HG02610 (cell line): ENCODE measurements at regions not wholly inside any gene's neighbourhood (a gene's known extent, or its start where the extent isn't known, plus 50 kb on each side); places are given as distances from the start of the nearest gene placed in this dataset.

Experiments
- ATAC-seq: cut with Tn5 transposase; IDR thresholded peaks from one replicate; pipeline ENCODE4 v1.9.1; 2021; ENCODE audit warnings: mild to moderate bottlenecking, moderate library complexity; ENCODE audit not compliant: unreplicated experiment

DNA sequence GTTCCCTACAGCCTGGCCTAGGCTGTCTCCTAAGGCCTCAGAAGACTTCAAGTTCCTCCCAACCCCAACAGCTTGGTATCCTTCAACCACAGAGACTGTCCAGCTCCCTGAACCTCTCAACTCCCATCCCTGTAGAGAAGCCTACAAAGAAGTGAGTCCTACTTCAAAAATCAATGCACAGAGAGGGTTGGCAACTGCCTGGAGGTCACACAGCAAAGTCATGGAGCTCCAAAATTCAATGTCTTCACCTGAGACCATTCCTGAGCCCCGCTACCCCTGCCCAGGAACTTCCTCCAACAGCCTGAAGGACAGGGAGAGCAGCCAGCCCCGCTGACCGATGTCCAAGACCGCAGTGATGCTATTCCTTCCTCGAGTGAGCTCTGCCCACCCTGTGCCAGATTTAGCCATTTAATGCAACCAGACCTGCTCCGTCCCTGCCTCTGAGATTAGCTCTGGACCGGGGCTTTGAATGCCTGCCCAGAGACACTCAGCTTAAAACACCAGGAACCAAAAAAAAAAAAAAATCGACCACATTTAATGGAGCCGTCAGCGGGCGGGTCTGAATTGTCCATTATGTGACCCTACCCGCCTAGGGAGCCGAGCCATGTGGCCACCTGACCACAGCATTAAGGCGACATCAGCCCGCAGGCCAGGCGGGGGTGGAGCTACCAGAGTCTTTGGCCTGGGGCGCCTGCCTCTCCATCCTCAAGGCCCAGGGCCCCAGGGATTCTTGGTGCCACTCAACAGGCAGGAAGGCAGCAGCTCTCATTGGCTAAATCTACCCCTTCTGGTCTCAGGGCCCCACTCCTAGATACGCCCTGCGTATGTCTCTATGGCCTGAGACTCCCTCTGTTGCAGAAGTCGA is 148.6 kb downstream of the SYF2 start:
- no peak for ATAC-seq

- ATAC-seq = no peak
These were observed 149.3 kb downstream of the SYF2 start for GRCh38 chr1:25082995-25083394.

GRCh38 chr1:25082216-25082899 is 149.9 kb downstream of the SYF2 start:
- no peak for ATAC-seq

DNA sequence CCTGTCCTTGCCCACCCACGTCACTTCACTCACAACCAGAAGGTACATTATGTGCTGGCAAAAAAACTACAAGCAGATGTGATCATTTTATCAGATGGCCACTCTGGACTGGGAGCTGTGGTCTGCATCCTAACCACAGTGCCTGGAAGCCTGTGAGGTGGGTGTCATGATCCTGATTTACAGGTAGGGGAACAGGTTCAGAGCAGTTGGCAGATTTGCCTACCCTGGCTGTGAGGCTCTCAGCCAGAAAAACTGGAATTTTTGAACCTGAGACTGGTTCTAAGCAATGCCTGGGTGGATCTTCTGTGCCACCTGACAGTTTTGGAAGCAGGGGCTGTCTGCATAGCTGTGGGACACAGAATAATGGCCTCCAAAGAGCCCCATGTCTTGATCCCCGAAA is 150.8 kb downstream of the SYF2 start:
- no peak for ATAC-seq

DNA sequence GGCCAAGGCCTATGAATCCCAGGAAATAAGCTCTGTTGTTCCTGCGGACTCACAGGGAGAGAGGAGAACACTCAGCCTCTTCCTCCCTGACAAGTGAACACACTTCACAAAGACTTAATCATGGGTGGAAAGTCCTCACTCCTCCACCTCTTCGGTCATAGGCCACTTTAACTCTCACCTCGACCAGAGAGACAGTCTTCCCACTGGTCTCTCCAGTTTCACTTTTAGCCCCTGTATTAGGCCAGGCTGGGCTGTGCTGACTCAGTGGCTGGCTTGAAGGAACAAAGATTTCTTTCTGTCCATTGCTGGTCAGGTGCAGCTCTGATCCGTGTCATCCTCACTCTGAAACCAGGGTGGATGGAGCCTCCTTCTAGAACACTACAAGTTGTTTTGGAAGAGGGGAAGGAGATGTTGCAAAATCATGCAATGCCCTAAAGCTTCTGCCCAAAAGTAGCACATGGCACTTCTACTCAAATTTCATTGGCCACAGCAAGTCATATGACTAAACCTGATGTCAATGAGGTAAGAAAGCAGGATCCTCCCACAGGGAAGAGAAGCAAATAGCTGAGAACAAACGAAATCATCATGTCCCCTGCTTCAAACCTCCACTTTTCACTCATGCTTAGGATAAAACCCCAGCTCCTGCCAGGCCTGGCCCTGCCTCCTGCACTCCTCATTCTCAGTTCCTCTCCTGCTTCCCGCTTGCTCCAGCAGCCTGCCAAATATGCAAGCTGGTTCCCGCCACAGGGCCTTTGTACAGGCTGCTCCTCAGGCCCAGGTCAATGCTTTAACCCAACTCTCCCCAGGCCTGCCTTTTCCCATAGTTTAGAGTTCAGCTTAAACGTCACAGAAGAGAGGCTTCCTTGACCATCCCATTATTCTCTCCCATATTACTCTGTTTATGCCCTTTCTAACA is 150.5 kb upstream of the RUNX3 start:
- no peak for ATAC-seq

DNA sequence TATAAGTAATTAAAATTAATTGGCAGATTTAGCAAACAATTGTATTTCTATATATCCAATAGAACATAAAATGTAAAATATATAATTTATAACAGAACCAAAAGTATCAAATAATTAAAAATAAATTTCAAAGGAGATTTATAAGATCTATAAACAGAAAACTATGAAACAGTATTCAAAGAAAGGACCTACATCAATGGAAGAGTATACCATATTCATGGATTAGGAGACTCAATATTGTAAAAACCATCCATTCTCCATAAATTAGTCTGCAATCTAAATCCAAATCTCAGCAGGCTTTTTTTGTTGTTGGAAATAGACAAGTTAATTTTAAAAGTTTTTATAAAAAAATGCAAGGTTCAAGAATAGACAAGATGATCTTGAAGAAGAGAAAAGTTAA is 149.0 kb upstream of the RUNX3 start:
- ATAC-seq = no peak

DNA sequence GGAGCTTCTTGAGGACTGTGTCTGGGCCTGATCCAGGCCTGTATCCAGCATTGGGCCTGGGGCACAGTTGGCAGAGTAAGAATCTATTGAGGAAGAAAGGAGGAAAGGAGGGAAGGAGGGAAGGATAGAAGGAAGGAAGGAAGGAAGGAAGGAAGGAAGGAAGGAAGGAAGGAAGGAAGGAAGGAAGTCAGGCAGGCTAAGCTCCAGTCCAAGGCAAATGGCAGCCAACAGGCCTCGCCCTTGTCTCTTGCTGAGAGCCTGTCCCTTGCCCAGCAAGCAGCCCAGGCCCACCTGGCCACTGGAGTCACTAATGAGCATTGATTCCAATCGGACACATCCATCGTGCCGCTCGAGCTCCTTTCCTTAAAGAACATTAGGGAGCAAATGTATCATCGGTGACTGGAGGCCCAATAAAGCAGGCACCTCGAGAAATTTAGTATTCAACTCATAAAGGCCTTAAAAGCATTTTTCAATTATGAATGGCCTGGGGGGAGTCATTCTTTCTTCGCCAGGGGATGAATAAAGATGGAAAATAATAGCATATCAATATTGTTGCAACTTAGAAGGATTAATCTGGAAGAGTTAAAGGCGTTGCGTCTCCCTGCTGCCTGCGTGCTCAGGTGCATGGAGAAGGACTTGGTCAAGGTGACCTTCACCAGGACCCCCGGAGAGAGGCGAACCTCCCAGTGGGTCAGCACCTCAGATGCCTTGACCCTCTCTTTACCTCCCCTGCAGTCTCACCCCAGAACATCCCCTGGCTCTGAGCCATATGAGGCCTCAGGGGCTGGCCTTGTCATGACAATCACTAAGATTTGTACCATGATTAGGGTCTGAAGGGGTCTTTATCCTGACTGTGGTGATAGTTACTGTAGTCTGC is 144.5 kb upstream of the RUNX3 start:
- no peak for ATAC-seq

- ATAC-seq = no peak
These were observed 143.7 kb upstream of the RUNX3 start for GRCh38 chr1:25073640-25074270.

GRCh38 chr1:25072461-25072860 is 142.4 kb upstream of the RUNX3 start:
- no peak for ATAC-seq

DNA sequence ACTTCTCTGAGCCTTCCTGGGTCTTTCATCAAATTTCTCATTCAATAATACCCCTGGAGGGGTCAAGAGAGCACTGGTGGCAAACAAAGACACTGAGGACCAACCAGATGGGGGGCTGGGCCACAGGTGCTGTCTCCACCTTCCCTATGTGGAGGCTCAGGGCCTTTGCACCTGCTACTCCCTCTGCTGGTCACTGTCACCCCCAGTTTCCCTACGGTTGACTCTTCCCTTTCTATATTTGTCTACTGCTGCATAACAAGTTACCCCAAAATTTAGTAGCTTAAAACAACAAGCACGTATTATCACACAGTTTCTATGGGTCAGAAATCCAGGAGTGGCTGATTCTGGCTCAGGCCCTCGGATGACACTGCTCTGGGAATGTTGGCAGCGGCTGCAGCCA is 138.8 kb upstream of the RUNX3 start:
- ATAC-seq = no peak

GRCh38 chr1:25068316-25068715 is 138.2 kb upstream of the RUNX3 start:
- no peak for ATAC-seq

DNA sequence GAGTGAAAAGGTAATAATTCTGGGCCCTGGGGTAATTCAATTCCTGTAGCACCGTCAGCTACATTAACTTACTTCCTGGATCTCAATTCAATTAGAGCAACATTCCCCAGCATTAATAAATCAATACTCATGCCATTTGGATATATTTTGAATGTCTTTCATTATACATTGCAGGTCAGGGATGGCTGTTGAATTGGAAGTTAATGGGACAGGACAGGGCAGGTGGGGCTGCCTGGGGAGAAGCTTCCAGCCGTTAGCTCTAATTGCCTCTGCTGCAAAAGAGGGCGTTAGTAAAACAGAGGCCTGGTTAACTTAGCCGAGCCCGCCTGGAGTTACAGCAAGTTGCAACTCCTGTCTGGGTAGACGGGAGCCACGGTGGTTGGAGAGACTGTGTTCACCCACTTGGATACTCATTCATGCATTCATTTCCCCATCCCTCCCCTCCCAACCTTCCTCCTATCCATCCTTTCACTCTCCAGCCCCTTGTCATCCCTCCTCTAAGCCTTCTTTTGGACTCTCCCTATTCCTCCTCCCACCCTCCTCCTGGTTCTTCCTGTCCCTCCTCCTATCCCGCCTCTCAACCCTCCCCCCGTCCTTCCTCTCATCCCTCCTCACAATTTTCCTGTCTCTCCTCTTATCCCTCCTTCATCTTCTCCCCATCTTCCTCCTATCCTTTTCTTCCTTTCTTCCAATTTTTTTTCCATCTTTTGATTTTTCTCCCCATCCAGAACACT is 137.6 kb upstream of the RUNX3 start:
- ATAC-seq = no peak

GRCh38 chr1:25066731-25067517 is 136.8 kb upstream of the RUNX3 start:
- no peak for ATAC-seq

GRCh38 chr1:25066256-25066655 is 136.2 kb upstream of the RUNX3 start:
- no peak for ATAC-seq

DNA sequence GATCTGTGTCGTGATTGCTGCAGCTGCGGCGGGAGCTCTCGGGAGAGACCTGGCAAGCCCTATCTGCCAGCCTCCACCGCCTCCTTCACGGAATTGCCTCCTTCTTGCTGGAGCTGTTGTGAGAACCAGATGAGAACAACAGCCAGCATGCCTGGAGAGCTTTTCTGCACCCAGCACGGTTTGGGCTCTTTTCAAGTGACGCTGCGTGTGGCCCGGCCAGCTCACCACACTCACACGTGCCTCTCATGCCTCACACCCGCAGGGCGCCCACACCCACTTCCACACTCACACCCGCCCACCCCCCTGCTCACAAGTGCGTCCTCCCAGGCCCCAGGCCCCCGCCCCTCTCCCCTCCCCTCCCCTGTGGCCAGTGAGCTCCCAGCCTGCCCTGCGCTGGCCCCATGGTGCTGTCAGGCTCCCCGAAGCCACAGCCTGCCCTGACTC is 135.7 kb upstream of the RUNX3 start:
- no peak for ATAC-seq

- no peak for ATAC-seq
These were observed 135.2 kb upstream of the RUNX3 start for GRCh38 chr1:25065321-25065721.

DNA sequence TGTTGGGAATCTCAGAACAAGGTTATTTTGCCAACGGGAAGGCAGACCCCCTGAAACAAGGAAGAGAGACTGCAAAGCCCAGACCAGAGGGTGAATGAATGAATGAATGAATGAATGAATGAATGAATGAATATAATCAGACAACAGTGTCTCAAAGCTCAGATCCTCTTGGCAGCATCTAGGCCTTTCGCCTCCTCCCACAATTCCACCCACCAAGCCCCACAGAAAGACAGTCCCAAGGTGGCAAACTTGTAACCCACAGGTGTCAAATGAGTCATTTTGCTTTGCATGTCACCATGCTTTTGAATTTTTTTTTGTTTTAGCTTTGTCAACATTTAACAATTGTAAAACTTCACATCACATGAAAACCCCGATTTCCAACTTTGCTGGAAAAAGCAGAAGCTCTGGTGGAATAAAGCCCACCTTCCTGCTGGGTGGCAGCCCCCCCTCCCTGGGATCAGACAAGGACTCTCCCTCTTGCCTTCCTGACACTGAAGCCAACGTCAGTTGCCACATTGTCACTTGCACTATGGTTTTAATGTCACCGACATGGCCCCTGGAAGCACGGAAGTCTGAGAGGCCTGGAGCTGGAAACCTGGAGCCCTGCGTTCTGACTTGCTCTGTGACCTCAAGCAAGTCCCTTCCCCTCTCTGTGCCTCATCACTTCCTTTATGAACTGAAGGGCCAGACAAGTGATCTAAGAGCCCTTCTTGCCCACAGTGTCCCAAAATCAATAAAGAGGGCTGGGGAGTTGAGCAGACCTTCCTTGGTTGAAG is 134.6 kb upstream of the RUNX3 start:
- no peak for ATAC-seq
